ENCODE measurements at regions not wholly inside any gene's neighbourhood (a gene's known extent, or its start where the extent isn't known, plus 50 kb on each side); places are given as distances from the start of the nearest gene placed in this dataset.

- DNase-seq (ENCODE audit: low read depth), result no peak
- in situ Hi-C loops (cut with HindIII; ENCODE audit: low pct_unique_long_range_greater_than_20kb, low sequenced_read_pairs), result no loop called here
These were observed 108.9 kb upstream of the UBE2E1 start for GRCh38 chr3:23696842-23697241.

- DNase-seq (ENCODE audit: low read depth), result no peak
- in situ Hi-C loops (cut with HindIII; ENCODE audit: low pct_unique_long_range_greater_than_20kb, low sequenced_read_pairs), result no loop called here
These were observed 108.3 kb upstream of the UBE2E1 start for GRCh38 chr3:23697416-23697815.

- DNase-seq (ENCODE audit: low read depth), result no peak
- in situ Hi-C loops (cut with HindIII; ENCODE audit: low pct_unique_long_range_greater_than_20kb, low sequenced_read_pairs), result no loop called here
These were observed 107.0 kb upstream of the UBE2E1 start for GRCh38 chr3:23698652-23699313.

- DNase-seq (ENCODE audit: low read depth), result no peak
- in situ Hi-C loops (cut with HindIII; ENCODE audit: low pct_unique_long_range_greater_than_20kb, low sequenced_read_pairs), result no loop called here
These were observed 105.1 kb upstream of the UBE2E1 start for GRCh38 chr3:23700616-23701015.

GRCh38 chr3:23701716-23702597 is 103.8 kb upstream of the UBE2E1 start:
- no peak for DNase-seq (ENCODE audit: low read depth)
- in situ Hi-C loops (cut with HindIII; ENCODE audit: low pct_unique_long_range_greater_than_20kb, low sequenced_read_pairs), result no loop called here

GRCh38 chr3:23704298-23704697 is 101.5 kb upstream of the UBE2E1 start:
- no peak for DNase-seq (ENCODE audit: low read depth)
- in situ Hi-C loops (cut with HindIII; ENCODE audit: low pct_unique_long_range_greater_than_20kb, low sequenced_read_pairs), result no loop called here

GRCh38 chr3:23706111-23706510 is 99.6 kb upstream of the UBE2E1 start:
- in situ Hi-C loops (cut with HindIII; ENCODE audit: low pct_unique_long_range_greater_than_20kb, low sequenced_read_pairs), result no loop called here
- DNase-seq (ENCODE audit: low read depth), result no peak

GRCh38 chr3:23709987-23710386 is 95.8 kb upstream of the UBE2E1 start:
- in situ Hi-C loops (cut with HindIII; ENCODE audit: low pct_unique_long_range_greater_than_20kb, low sequenced_read_pairs), result no loop called here
- DNase-seq (ENCODE audit: low read depth), result no peak

GRCh38 chr3:23710555-23710954 is 95.2 kb upstream of the UBE2E1 start:
- in situ Hi-C loops (cut with HindIII; ENCODE audit: low pct_unique_long_range_greater_than_20kb, low sequenced_read_pairs), result no loop called here
- no peak for DNase-seq (ENCODE audit: low read depth)

- DNase-seq (ENCODE audit: low read depth), result no peak
- in situ Hi-C loops (cut with HindIII; ENCODE audit: low pct_unique_long_range_greater_than_20kb, low sequenced_read_pairs), result no loop called here
These were observed 93.8 kb upstream of the UBE2E1 start for GRCh38 chr3:23711916-23712494.

GRCh38 chr3:23712656-23713559 is 92.8 kb upstream of the UBE2E1 start:
- in situ Hi-C loops (cut with HindIII; ENCODE audit: low pct_unique_long_range_greater_than_20kb, low sequenced_read_pairs), result no loop called here

GRCh38 chr3:23713641-23714040 is 92.1 kb upstream of the UBE2E1 start:
- DNase-seq (ENCODE audit: low read depth), result no peak
- in situ Hi-C loops (cut with HindIII; ENCODE audit: low pct_unique_long_range_greater_than_20kb, low sequenced_read_pairs), result no loop called here

More at GRCh38 chr3:23712656-23713559, 92.8 kb upstream of the UBE2E1 start:
- peak; percentile 46 for DNase-seq (ENCODE audit: low read depth)

GRCh38 chr3:23720059-23720458 is 85.7 kb upstream of the UBE2E1 start:
- in situ Hi-C loops (cut with HindIII; ENCODE audit: low pct_unique_long_range_greater_than_20kb, low sequenced_read_pairs), result no loop called here

GRCh38 chr3:23720885-23721284 is 84.9 kb upstream of the UBE2E1 start:
- in situ Hi-C loops (cut with HindIII; ENCODE audit: low pct_unique_long_range_greater_than_20kb, low sequenced_read_pairs), result no loop called here

More at GRCh38 chr3:23720059-23720458, 85.7 kb upstream of the UBE2E1 start:
- no peak for DNase-seq (ENCODE audit: low read depth)

GRCh38 chr3:23723141-23723540 is 82.6 kb upstream of the UBE2E1 start:
- in situ Hi-C loops (cut with HindIII; ENCODE audit: low pct_unique_long_range_greater_than_20kb, low sequenced_read_pairs), result no loop called here

More at GRCh38 chr3:23720885-23721284, 84.9 kb upstream of the UBE2E1 start:
- DNase-seq (ENCODE audit: low read depth), result no peak

GRCh38 chr3:23723930-23724329 is 81.8 kb upstream of the UBE2E1 start:
- in situ Hi-C loops (cut with HindIII; ENCODE audit: low pct_unique_long_range_greater_than_20kb, low sequenced_read_pairs), result no loop called here
- no peak for DNase-seq (ENCODE audit: low read depth)

More at GRCh38 chr3:23723141-23723540, 82.6 kb upstream of the UBE2E1 start:
- no peak for DNase-seq (ENCODE audit: low read depth)

GRCh38 chr3:23726811-23727548 is 78.8 kb upstream of the UBE2E1 start:
- no peak for DNase-seq (ENCODE audit: low read depth)
- in situ Hi-C loops (cut with HindIII; ENCODE audit: low pct_unique_long_range_greater_than_20kb, low sequenced_read_pairs), result no loop called here
